Body of pancreas (tissue), 4 donors: ENCODE measurements at regions not wholly inside any gene's neighbourhood (a gene's known extent, or its start where the extent isn't known, plus 50 kb on each side); places are given as distances from the start of the nearest gene placed in this dataset.
"Not testable (repeated sequence)": the region's sequence is repeated elsewhere in the genome, so short reads cannot be mapped to it uniquely, and the experiment has no call there.

ENCODE experiments used
- ATAC-seq: fragments of 150-250 bp; one replicate; pipeline ENCODE4 v1.9.1; 2016
- DNase-seq, 4 donors: peaks; one replicate each; pipeline ENCODE4 v3.0.0-alpha.2; 2019
- H3K27ac ChIP-seq, 4 donors: fragments of 200-600 bp; sonication (generic); 1 replicate in 3 of 4; 2 replicates in 1 of 4; pipeline versions ENCODE4 v1.5.1 to v1.6.1; 2016 to 2019; ENCODE audit warnings: mild to moderate bottlenecking in 1 of 4, mixed read lengths in 1 of 4, moderate library complexity in 1 of 4
- H3K27me3 ChIP-seq, 2 donors: fragments of 200-600 bp; sonication (generic); one replicate each; pipeline ENCODE4 v1.6.0; 2016; ENCODE audit warnings: mild to moderate bottlenecking in 1 of 2
- H3K36me3 ChIP-seq, 2 donors: fragments of 200-600 bp; sonication (generic); replicated peaks in 1 of 2; 2 replicates each; pipeline ENCODE4 v1.5.1; 2016; ENCODE audit warnings: low read depth in 2 of 2; ENCODE audit not compliant: insufficient read depth in 1 of 2
- H3K4me1 ChIP-seq: fragments of 200-600 bp; sonication (generic); one replicate; pipeline ENCODE4 v1.6.0; 2016
- H3K4me3 ChIP-seq, 2 donors: fragments of 200-600 bp; sonication (generic); 1 replicate in 1 of 2; 2 replicates in 1 of 2; pipeline ENCODE4 v1.5.1; 2016 to 2019
- H3K9me3 ChIP-seq, 3 donors: fragments of 200-600 bp; sonication (generic); 1 replicate in 2 of 3; 2 replicates in 1 of 3; pipeline ENCODE4 v1.5.1; 2016
- POLR2A ChIP-seq, 3 donors: fragments of 450-650 bp; IDR thresholded peaks; one replicate each; pipeline ENCODE4 v1.6.1; 2016; ENCODE audit warnings: antibody characterized with exemption in 3 of 3, mild to moderate bottlenecking in 2 of 3
- WGBS, 2 donors: methylation state at CpG; one replicate each; pipeline ENCODE4 v1.1.5; 2017; 5-methylcytosine and 5-hydroxymethylcytosine counted together
- intact Hi-C: fragments of 100-400 bp; cut with DNase I; formaldehyde crosslinking; loops from one replicate; pipeline ENCODE4 v1.15.1; 2023
- TF ChIP-seq, protein P1 (sequence below), 7 experiments: fragments of 450-650 bp in 4 of 7; fragments of 200-600 bp in 3 of 7; sonication (generic) in 3 of 7; IDR thresholded peaks; one replicate each; pipeline ENCODE4 v1.5.1; 2016 to 2019; ENCODE audit warnings: antibody characterized with exemption in 7 of 7

DNA sequence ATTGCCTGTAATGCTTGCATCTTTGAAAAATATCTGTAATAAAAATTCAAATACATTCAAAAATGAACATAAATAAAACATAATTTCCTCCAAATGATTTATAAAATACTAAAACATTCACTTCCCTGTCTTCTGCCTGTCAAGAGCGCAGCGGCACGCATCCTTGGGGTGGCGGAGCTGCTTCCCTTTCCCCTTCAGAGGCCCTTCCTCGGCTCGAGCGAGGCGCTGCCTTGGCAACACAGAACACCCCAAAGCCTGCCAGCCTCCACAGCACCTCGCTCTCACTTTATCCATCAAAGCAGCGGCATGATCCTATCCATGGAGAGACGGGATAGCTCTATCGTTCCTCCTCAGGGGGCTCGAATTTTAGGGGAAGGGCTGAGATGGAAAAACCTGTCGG lies 146.2 kb downstream of the GXYLT1 start:
- WGBS, 2 donors = 66 to 72% methylated on average over 14 of the region's 14 CpGs
- no peaks in the 10 kb centered on the region for H3K9me3 ChIP-seq
- H3K27ac ChIP-seq = no peak overlapping the region
- H3K4me1 ChIP-seq = no peaks in the 10 kb centered on the region
- H3K4me3 ChIP-seq = no peak overlapping the region
- no peak for DNase-seq
- intact Hi-C loops = no loop called here
- TF ChIP-seq, protein P1, sequence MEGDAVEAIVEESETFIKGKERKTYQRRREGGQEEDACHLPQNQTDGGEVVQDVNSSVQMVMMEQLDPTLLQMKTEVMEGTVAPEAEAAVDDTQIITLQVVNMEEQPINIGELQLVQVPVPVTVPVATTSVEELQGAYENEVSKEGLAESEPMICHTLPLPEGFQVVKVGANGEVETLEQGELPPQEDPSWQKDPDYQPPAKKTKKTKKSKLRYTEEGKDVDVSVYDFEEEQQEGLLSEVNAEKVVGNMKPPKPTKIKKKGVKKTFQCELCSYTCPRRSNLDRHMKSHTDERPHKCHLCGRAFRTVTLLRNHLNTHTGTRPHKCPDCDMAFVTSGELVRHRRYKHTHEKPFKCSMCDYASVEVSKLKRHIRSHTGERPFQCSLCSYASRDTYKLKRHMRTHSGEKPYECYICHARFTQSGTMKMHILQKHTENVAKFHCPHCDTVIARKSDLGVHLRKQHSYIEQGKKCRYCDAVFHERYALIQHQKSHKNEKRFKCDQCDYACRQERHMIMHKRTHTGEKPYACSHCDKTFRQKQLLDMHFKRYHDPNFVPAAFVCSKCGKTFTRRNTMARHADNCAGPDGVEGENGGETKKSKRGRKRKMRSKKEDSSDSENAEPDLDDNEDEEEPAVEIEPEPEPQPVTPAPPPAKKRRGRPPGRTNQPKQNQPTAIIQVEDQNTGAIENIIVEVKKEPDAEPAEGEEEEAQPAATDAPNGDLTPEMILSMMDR (IDR thresholded peaks at IDR 0.05) = no peak
- no peak for TF ChIP-seq POLR2A (IDR thresholded peaks at IDR 0.05)
- no peaks in the 10 kb centered on the region for H3K36me3 ChIP-seq
- no peaks in the 10 kb centered on the region for H3K27me3 ChIP-seq
- no peak for ATAC-seq

DNA sequence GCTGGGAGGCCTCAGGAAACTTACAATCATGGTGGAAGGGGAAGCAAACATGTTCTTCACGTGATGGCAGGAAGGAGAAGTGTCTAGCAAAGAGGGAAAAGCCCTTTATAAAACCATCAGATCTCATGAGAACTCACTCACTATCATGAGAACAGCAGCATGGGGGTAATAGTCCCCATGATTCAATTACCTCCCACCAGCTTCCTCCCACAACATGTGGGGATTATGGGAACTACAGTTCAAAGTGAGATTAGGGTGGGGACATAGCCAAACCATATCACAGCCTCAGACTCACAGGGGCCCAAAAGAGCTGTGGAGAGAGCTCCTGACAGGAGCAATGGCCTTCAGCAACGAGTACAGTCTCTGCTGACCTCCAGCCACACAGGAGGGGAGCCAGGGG lies 151.4 kb downstream of the GXYLT1 start:
- no peak for TF ChIP-seq POLR2A (IDR thresholded peaks at IDR 0.05)
- H3K9me3 ChIP-seq = no peaks in the 10 kb centered on the region
- DNase-seq (no peak), ATAC-seq (no peak)
- H3K27ac ChIP-seq = no peak overlapping the region
- intact Hi-C loops = no loop called here
- no peaks in the 10 kb centered on the region for H3K4me1 ChIP-seq
- no peak overlapping the region for H3K4me3 ChIP-seq
- H3K36me3 ChIP-seq = no peaks in the 10 kb centered on the region
- 30 to 32% methylated on average over 2 of the region's 2 CpGs for WGBS, 2 donors
- no peaks in the 10 kb centered on the region for H3K27me3 ChIP-seq

DNA sequence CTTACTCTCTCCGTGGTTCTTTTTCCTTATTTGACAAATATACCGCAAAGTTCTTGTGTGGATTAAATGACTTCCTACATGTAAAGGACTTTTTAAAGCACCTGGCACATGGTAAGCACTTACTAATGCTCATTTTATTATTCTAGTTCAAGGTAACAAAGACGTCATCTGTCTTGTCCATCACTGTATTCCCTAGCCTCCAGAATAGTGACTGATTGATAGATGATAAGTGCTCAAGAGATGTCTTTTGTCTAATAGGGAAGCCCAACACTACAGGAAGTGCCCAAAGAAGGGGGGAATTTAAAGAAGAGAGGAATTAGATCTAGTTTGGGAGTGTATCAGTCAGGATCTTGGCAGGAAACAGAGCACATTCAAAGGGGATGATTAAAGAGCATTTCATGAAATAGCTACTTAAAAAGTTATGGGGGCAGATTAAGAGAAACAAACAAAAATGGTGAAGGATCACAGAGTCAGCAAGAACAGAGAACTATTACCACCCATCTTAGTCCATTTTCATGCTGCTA lies 151.9 kb downstream of the GXYLT1 start:
- Histone ChIP-seq H3K4me3 (no peak overlapping the region), H3K27me3 (no peaks in the 10 kb centered on the region), H3K36me3 (no peaks in the 10 kb centered on the region), H3K9me3 (no peaks in the 10 kb centered on the region), H3K4me1 (no peaks in the 10 kb centered on the region), H3K27ac (no peak overlapping the region)
- intact Hi-C loops = no loop called here
- WGBS, 2 donors = 42 to 50% methylated on average over 3 of the region's 3 CpGs
- DNase-seq (no peak), ATAC-seq (no peak)
- TF ChIP-seq, protein P1 (IDR thresholded peaks at IDR 0.05) = no peak
- TF ChIP-seq POLR2A (IDR thresholded peaks at IDR 0.05) = no peak

DNA sequence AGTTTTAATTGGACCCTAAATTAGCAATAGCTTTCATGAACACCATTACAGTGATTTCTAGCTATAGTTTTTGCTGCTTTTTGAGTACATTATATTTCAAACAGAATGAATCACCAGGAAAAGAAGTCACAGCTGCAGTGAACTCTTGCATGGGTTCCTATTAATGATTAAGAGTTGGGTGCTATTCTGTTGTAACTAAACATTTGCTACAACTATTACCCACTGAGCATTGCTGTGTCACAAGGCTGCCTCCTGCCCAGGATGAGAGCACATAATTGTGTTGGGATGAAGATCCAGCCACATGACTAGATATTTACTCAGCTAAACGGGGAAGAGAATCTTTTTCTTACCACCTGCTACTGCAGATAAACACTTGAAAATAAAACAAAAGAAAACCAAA lies 152.7 kb downstream of the GXYLT1 start:
- TF ChIP-seq, protein P1 (IDR thresholded peaks at IDR 0.05) = no peak
- no peak for TF ChIP-seq POLR2A (IDR thresholded peaks at IDR 0.05)
- DNase-seq = no peak
- WGBS, 2 donors = 5 to 15% methylated on average over 1 of the region's 1 CpG
- no peak for ATAC-seq
- no peak overlapping the region for H3K4me3 ChIP-seq
- H3K4me1 ChIP-seq = no peaks in the 10 kb centered on the region
- intact Hi-C loops = no loop called here
- H3K36me3 ChIP-seq = no peaks in the 10 kb centered on the region
- H3K27me3 ChIP-seq = no peaks in the 10 kb centered on the region
- H3K9me3 ChIP-seq = no peaks in the 10 kb centered on the region
- H3K27ac ChIP-seq = no peak overlapping the region

DNA sequence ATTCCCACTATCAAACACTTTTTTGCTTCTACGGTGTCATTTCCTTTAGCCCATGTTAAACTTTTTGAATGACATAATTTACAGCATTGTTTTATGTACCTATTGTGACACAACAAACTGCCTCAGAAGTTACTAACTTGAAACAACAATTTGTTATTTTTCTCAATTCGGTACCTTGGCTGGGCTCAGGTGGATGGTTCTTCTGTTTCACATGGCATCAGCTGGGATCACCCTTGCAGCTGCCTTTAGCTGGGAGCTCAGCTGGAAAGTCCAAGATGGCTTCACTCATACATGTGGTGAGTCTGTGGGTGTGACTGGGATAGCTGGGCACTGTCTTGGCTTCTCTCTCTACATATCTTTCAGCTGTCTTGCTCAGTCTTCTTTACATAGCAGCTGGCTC lies 156.0 kb downstream of the GXYLT1 start:
- Histone ChIP-seq H3K27me3 (no peaks in the 10 kb centered on the region), H3K4me3 (no peak overlapping the region), H3K9me3 (no peaks in the 10 kb centered on the region), H3K4me1 (no peaks in the 10 kb centered on the region), H3K36me3 (no peaks in the 10 kb centered on the region), H3K27ac (no peak overlapping the region)
- intact Hi-C loops = no loop called here
- DNase-seq (no peak), ATAC-seq (no peak)
- TF ChIP-seq, protein P1 (IDR thresholded peaks at IDR 0.05) = no peak
- TF ChIP-seq POLR2A (IDR thresholded peaks at IDR 0.05) = no peak
- 70 to 86% methylated on average over 2 of the region's 2 CpGs for WGBS, 2 donors

DNA sequence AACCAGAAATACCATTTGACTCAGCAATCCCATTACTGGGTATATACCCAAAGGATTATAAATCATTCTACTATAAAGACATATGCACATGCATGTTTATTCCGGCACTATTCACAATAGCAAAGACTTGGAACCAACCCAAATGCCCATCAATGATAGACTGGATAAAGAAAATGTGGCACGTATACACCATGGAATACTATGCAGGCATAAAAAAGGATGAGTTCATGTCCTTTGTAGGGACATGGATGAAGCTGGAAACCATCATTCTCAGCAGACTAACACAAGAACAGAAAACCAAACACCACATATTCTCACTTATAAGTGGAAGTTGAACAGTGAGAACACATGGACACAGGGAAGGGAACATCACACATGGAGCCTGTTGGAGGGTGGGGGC lies 158.2 kb downstream of the GXYLT1 start:
- H3K36me3 ChIP-seq, H3K27ac ChIP-seq, H3K9me3 ChIP-seq, ATAC-seq, DNase-seq, H3K27me3 ChIP-seq, intact Hi-C loops, H3K4me3 ChIP-seq, H3K4me1 ChIP-seq: not testable (repeated sequence)
- WGBS, 2 donors = 56 to 65% methylated on average over 2 of the region's 2 CpGs
